Natural killer cell (primary cell): ENCODE measurements at regions not wholly inside any gene's neighbourhood (a gene's known extent, or its start where the extent isn't known, plus 50 kb on each side); places are given as distances from the start of the nearest gene placed in this dataset.
"Not testable (repeated sequence)": the region's sequence is repeated elsewhere in the genome, so short reads cannot be mapped to it uniquely, and the experiment has no call there.

ENCODE experiments used
- ATAC-seq, 3 donors: fragments of 150-1000 bp in 2 of 3; fragments of 200-7000 bp in 1 of 3; cut with Tn5 transposase; 1 replicate in 1 of 3; 2 replicates in 2 of 3; pipeline ENCODE4 v1.10.0; 2021; ENCODE audit warnings: mild to moderate bottlenecking in 2 of 3, moderate library complexity in 2 of 3
- DNase-seq, 2 donors: peaks; one replicate each; pipeline versions ENCODE4 v3.0.0 to v3.0.0-alpha.2; 2013 to 2021; ENCODE audit warnings: mixed read lengths in 1 of 2
- H3K27ac ChIP-seq: one replicate; pipeline ENCODE4 v1.5.1; 2013; ENCODE audit warnings: mild to moderate bottlenecking, low read length
- H3K27me3 ChIP-seq: one replicate; pipeline ENCODE4 v1.6.1; 2013; ENCODE audit warnings: low read length; ENCODE audit not compliant: control insufficient read depth, insufficient read depth
- H3K36me3 ChIP-seq: one replicate; pipeline ENCODE4 v1.6.1; 2013; ENCODE audit warnings: low read length; ENCODE audit not compliant: control insufficient read depth, insufficient read depth
- H3K4me1 ChIP-seq: one replicate; pipeline ENCODE4 v1.6.1; 2013; ENCODE audit warnings: low read length; ENCODE audit not compliant: control insufficient read depth, insufficient read depth
- H3K4me3 ChIP-seq: one replicate; pipeline ENCODE4 v1.5.1; 2013; ENCODE audit warnings: low read length
- H3K9me3 ChIP-seq: one replicate; pipeline ENCODE4 v1.6.1; 2013; ENCODE audit warnings: low read length; ENCODE audit not compliant: control insufficient read depth, insufficient read depth
- H3K27ac Mint-ChIP-seq, 2 donors: one replicate each; pipeline ENCODE4 v1.8.0; 2022; ENCODE audit warnings: mild to moderate bottlenecking in 2 of 2, mixed read lengths in 2 of 2, moderate library complexity in 1 of 2
- H3K27me3 Mint-ChIP-seq, 2 donors: one replicate each; pipeline ENCODE4 v1.8.0; 2022; ENCODE audit warnings: low read depth in 2 of 2, mixed read lengths in 2 of 2
- H3K36me3 Mint-ChIP-seq: one replicate; pipeline ENCODE4 v1.8.0; 2022; ENCODE audit warnings: mixed read lengths
- H3K4me1 Mint-ChIP-seq, 2 donors: one replicate each; pipeline ENCODE4 v1.8.0; 2022; ENCODE audit warnings: mixed read lengths in 2 of 2
- H3K4me3 Mint-ChIP-seq: one replicate; pipeline ENCODE4 v1.8.0; 2022; ENCODE audit warnings: mild to moderate bottlenecking, moderate library complexity, mixed read lengths
- H3K9me3 Mint-ChIP-seq, 2 donors: one replicate each; pipeline ENCODE4 v1.8.0; 2022; ENCODE audit warnings: mixed read lengths in 2 of 2
- WGBS: methylation state at CpG from one replicate; pipeline ENCODE4 v1.1.7; 2013; ENCODE audit warnings: missing lambda C conversion rate; ENCODE audit not compliant: insufficient coverage; 5-methylcytosine and 5-hydroxymethylcytosine counted together
- intact Hi-C: fragments of 100-400 bp; cut with micrococcal nuclease; formaldehyde crosslinking; loops from one replicate; pipeline ENCODE4 v1.14.2; 2022
- TF ChIP-seq, protein P1 (sequence below): fragments of 200-600 bp; IDR thresholded peaks from one replicate; pipeline ENCODE4 v1.8.0; 2022; ENCODE audit warnings: antibody characterized with exemption

DNA sequence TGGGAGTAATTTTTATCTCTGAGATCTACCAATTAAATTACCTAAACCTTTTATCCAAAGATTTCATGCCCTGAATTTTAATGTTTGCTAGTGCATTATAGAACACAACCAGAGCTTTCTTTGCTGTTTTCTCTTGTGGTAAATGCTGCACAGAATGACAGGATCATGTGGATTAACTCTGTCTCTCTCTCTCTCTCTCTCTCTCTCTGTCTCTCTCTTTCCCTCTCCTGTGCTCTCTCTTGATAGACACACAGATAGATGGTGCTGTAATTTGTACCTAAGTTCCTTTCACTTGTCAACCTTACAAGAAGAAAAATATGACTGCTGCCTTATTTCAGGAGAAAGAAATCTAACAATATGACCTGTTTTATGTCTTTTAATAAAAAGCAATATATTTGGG lies 211.2 kb upstream of the WDFY3 start:
- DNase-seq, result no peak
- Histone ChIP-seq H3K27me3 (no peaks in the 10 kb centered on the region), H3K4me1 (no peaks in the 10 kb centered on the region), H3K9me3 (no peaks in the 10 kb centered on the region), H3K4me3 (no peak overlapping the region), H3K27ac (no peak overlapping the region), H3K36me3 (no peaks in the 10 kb centered on the region)
- intact Hi-C loops, result no loop called here
- Mint-ChIP-seq H3K27ac (no peak overlapping the region), H3K36me3 (no peaks in the 10 kb centered on the region), H3K4me3 (no peak overlapping the region), H3K4me1 (no peaks in the 10 kb centered on the region), H3K27me3 (no peaks in the 10 kb centered on the region), H3K9me3 (peaks cover 6 to 14% of the 10 kb centered on the region in 2 donors)
- TF ChIP-seq, protein P1, sequence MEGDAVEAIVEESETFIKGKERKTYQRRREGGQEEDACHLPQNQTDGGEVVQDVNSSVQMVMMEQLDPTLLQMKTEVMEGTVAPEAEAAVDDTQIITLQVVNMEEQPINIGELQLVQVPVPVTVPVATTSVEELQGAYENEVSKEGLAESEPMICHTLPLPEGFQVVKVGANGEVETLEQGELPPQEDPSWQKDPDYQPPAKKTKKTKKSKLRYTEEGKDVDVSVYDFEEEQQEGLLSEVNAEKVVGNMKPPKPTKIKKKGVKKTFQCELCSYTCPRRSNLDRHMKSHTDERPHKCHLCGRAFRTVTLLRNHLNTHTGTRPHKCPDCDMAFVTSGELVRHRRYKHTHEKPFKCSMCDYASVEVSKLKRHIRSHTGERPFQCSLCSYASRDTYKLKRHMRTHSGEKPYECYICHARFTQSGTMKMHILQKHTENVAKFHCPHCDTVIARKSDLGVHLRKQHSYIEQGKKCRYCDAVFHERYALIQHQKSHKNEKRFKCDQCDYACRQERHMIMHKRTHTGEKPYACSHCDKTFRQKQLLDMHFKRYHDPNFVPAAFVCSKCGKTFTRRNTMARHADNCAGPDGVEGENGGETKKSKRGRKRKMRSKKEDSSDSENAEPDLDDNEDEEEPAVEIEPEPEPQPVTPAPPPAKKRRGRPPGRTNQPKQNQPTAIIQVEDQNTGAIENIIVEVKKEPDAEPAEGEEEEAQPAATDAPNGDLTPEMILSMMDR, result no peak
- no peak for ATAC-seq

DNA sequence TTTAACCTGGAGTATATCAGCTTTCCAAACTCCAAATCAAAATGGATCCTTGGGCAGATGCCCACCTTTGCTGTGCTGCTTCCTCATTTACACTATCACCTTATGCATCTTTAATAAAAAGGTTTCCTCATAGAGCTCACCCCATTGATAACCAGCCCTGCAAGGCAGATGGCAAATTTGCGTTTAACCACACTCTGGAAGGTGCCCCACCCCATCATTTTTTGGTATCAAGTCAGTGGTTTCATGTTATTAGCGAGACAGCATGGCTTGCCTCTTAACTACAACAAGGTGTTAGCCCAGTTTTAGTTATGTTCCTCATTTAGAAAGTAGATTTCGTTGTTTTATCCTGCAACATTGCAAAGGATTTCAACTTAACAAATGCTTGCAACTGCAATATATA lies 214.0 kb upstream of the WDFY3 start:
- DNase-seq (no peak), ATAC-seq (no peak)
- H3K9me3 Mint-ChIP-seq, result peaks cover 6 to 18% of the 10 kb centered on the region in 2 donors
- no peak overlapping the region for H3K4me3 Mint-ChIP-seq
- WGBS, result 84% methylated on average over 2 of the region's 3 CpGs
- no peak overlapping the region for H3K27ac Mint-ChIP-seq
- Histone ChIP-seq H3K4me1 (no peaks in the 10 kb centered on the region), H3K4me3 (no peak overlapping the region), H3K27me3 (no peaks in the 10 kb centered on the region), H3K9me3 (no peaks in the 10 kb centered on the region), H3K36me3 (no peaks in the 10 kb centered on the region), H3K27ac (no peak overlapping the region)
- no peaks in the 10 kb centered on the region for H3K27me3 Mint-ChIP-seq
- H3K4me1 Mint-ChIP-seq, result no peaks in the 10 kb centered on the region
- intact Hi-C loops, result no loop called here
- TF ChIP-seq, protein P1, result no peak
- H3K36me3 Mint-ChIP-seq, result no peaks in the 10 kb centered on the region

- Histone ChIP-seq H3K27ac (no peak overlapping the region), H3K27me3 (no peaks in the 10 kb centered on the region), H3K9me3 (no peaks in the 10 kb centered on the region), H3K4me1 (no peaks in the 10 kb centered on the region), H3K4me3 (no peak overlapping the region), H3K36me3 (no peaks in the 10 kb centered on the region)
- ATAC-seq (no peak), DNase-seq (no peak)
- no peaks in the 10 kb centered on the region for H3K27me3 Mint-ChIP-seq
- no peak overlapping the region for H3K27ac Mint-ChIP-seq
- no peaks in the 10 kb centered on the region for H3K4me1 Mint-ChIP-seq
- intact Hi-C loops, result no loop called here
- H3K36me3 Mint-ChIP-seq, result no peaks in the 10 kb centered on the region
- no peak overlapping the region for H3K4me3 Mint-ChIP-seq
- H3K9me3 Mint-ChIP-seq, result peaks cover 12 to 26% of the 10 kb centered on the region in 2 donors
- no CpG with 5 or more reads among the region's 1 CpG for WGBS
- TF ChIP-seq, protein P1, result no peak
Measured at GRCh38 chr4:85187106-85187505, 220.6 kb upstream of the WDFY3 start.

DNA sequence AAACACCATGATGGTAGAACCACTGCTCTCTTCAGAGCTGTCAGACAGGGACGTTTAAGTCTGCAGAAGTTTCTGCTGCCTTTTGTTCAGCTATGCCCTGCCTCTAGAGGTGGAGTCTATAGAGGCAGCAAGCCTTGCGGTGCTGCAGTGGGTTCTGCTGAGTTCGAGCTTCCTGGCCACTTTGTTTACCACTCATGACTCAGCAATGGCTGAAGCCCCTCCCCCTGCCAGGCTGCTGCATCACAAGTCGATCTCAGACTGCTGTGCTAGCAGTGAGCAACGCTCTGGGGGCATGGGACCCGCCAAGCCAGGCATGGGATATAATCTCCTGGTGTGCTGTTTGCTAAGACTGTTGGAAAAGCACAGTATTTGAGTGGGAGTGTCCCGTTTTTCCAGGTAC lies 229.5 kb upstream of the WDFY3 start:
- H3K9me3 ChIP-seq, ATAC-seq, DNase-seq, intact Hi-C loops, H3K27me3 ChIP-seq, H3K4me1 ChIP-seq, H3K27me3 Mint-ChIP-seq, H3K4me1 Mint-ChIP-seq, H3K36me3 ChIP-seq, H3K27ac Mint-ChIP-seq, H3K4me3 Mint-ChIP-seq, H3K4me3 ChIP-seq, H3K27ac ChIP-seq: not testable (repeated sequence)
- WGBS, result 80% methylated on average over 7 of the region's 7 CpGs
- Mint-ChIP-seq H3K9me3 (peaks cover 16 to 40% of the 10 kb centered on the region in 2 donors), H3K36me3 (peaks cover 23% of the 10 kb centered on the region)
